D341Med (cell line): ENCODE measurements at regions not wholly inside any gene's neighbourhood (a gene's known extent, or its start where the extent isn't known, plus 50 kb on each side); places are given as distances from the start of the nearest gene placed in this dataset.
"Not testable (repeated sequence)": the region's sequence is repeated elsewhere in the genome, so short reads cannot be mapped to it uniquely, and the experiment has no call there.

Experiments
- DNase-seq: peaks from one replicate; pipeline ENCODE4 v3.0.0; 2012; ENCODE audit warnings: low spot score

GRCh38 chr7:47190462-47190861, 391.4 kb downstream of the TNS3 start:
- no peak for DNase-seq

- no peak for DNase-seq
Observed at GRCh38 chr7:47188653-47189315, 393.1 kb downstream of the TNS3 start.

- no peak for DNase-seq
Observed at GRCh38 chr7:47188136-47188535, 393.8 kb downstream of the TNS3 start.

GRCh38 chr7:47186316-47186715, 395.6 kb downstream of the TNS3 start:
- no peak for DNase-seq

DNA sequence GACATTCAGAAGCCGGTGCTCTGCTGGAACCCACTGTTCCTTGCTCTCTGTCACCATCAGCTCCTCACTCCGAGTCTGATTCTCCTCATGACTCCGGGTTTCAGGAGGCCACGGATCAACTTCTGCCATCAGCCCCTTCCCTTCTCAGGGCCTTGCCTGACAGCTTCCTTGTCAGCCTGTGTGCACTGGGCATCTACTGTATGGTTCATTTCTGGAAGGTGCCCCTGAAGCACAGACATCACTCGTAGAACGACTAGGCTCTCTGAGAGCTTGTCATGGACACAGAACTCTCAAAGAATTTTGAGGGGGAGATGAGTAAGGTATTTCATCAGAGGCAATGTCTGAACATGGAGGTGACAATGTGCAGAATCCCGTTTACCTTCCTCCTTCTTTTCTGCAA, 396.1 kb downstream of the TNS3 start:
- no peak for DNase-seq

GRCh38 chr7:47185170-47185569, 396.7 kb downstream of the TNS3 start:
- DNase-seq = no peak

DNA sequence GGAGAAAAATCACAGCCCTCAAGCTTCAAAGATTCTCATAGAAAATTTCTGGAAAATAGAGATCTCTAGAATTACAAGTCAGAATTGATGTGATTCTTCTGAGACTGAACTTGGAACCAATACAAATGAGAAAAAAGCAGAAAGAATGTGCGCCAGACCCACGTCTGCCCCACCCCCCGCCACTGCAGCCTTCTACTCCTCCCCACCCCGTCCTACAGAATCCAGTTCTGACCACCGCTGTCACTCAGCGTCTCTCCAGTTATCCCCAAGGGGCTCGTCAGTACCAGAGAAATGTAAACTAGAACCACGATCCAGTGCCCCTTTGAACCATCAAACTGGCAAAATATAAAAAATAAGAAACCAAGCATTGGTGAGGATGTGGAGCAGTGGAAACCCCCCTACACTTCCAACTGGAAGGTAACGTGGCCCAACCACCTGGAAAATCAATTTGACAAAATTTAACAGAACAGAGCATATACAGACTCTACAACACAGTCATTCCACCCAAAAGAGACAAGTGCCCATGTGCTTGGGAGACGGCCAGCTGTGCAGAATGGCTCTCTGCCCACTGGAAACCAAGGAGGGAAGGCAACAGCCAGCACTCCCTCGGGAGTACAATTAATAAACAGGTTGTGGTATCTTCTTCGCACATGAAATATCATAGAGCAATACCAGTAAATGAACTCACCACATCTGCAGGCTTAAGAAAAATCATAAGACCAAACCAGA, 397.9 kb downstream of the TNS3 start:
- DNase-seq = no peak

GRCh38 chr7:47181746-47182361, 400.1 kb downstream of the TNS3 start:
- no peak for DNase-seq

GRCh38 chr7:47180516-47180826, 401.4 kb downstream of the TNS3 start:
- DNase-seq = no peak

- DNase-seq = no peak
Observed at GRCh38 chr7:47179812-47180515, 401.9 kb downstream of the TNS3 start.

DNA sequence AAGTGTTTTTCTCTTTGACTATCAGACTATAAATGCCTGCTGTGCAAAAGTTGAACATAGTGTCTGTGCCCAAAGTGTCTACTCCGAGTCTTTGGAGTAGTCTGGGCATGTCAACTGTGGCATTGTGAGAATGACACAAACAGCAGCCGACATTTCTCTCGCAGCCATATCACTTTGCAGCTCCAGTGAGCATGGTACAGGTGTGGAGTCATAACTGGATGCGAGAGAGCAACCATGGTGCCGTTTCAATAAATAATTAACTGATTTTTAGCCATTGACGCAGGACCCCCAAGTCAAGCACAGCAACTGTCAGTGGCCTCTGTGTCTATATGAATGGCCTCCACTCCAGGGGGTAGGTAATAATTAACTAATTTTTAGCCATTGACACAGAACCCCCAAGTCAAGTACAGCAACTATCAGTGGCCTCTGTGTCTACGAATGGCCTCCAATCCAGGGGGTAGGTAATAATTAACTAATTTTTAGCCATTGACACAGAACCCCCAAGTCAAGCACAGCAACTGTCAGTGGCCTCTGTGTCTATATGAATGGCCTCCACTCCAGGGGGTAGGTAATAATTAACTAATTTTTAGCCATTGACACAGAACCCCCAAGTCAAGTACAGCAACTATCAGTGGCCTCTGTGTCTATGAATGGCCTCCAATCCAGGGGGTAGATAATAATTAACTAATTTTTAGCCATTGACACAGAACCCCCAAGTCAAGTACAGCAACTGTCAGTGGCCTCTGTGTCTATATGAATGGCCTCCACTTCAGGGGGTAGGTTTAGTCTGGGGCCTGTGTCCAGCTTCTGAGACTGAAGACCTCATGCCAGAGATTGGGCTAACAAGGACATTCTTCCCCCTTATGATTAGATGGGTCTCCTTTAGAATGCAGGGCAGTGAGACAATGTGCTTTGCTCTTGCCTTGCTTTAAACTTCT, 409.0 kb downstream of the TNS3 start:
- DNase-seq = not testable (repeated sequence)

- no peak for DNase-seq
Observed at GRCh38 chr7:47170516-47170915, 411.4 kb downstream of the TNS3 start.

DNA sequence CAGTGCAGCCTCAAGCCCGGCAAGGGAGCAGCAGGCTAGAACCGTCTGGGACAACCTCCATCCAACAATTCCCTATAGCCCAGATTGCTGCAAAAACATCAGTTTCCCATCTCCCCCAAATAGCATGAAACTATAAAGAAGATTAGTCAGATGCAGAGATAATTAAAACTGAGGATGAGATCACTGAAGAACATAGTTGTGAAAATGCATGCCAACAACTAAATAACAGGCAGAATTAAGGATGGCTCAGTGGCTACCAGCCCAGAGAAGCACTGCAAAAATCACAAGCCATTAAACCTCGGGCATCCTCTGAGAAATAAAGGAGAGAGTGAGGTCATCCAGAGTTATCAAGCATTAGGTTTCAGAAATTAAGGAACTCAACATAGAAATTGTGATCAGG, 427.1 kb downstream of the TNS3 start:
- DNase-seq = no peak

GRCh38 chr7:47153576-47153975, 428.3 kb downstream of the TNS3 start:
- no peak for DNase-seq

DNA sequence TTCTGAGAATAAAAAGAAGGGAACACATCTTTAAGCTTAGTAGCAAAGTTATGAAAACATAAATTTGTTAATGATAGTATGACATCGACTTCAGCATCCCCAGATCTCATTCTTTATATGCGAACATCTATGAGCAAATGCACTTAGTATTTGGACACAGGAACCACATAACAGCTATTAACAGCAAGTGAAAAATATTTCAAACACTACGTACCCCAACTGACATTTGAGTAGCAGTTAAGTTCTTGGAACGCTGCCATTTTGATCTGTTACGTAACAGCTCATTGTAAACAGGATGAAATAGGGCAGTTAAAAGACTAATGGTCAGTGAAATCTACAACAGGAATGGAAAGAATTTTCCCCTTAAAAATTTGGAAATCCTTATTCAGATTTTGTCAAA, 428.9 kb downstream of the TNS3 start:
- DNase-seq = no peak

DNA sequence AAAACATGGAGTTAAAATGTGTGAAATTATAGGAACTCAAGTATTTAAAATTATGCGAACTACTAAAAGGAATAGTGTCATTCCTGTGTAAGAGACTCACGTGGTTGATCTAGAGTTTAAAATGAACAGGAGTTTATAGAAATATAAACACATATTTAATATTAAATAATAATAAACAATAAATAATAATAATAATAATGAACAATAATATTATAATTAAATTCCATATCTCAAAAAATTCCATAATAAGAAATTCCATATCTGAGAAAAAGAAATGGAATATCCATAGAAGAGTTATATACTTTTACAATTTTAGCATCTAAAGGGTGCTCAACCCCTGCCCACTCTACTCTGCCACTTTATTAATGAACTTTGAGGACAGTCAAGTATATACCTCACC, 429.6 kb downstream of the TNS3 start:
- DNase-seq = no peak

DNA sequence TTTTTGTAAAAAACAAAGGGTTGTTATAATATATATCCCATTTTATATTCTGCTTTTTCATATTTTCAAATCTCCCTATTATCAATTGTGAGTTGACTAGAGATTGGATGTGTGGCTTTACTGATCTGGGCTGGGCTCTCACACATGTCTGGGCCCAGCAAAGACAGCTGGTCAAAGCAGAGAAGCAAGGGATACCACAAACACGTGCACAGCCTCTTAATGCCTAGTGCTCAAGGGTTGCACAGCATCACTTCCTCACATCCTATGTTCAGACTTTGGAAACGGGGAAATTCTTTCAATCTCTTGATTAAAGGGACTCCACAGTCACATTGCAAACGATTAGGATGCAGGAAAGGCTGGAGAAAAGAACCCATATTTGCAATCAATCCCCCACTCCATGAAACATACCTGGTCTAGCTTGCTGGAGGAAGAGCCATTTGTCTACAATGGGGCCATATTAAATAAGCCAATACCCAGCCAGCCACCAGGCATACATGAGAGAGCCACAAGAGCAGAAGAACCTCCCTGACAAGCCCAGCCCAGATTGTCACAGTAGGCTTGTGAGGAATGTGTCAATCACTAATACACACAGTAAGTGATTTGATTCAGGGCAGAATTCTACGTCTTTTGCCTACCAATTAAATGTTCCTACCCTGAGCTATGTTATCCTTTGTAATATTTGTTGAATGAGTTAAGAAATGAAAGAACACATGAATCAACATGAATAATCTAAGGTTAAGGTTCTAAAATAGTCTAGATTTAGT, 431.2 kb downstream of the TNS3 start:
- DNase-seq = no peak

- DNase-seq = no peak
Observed at GRCh38 chr7:47149971-47150370, 431.9 kb downstream of the TNS3 start.

DNA sequence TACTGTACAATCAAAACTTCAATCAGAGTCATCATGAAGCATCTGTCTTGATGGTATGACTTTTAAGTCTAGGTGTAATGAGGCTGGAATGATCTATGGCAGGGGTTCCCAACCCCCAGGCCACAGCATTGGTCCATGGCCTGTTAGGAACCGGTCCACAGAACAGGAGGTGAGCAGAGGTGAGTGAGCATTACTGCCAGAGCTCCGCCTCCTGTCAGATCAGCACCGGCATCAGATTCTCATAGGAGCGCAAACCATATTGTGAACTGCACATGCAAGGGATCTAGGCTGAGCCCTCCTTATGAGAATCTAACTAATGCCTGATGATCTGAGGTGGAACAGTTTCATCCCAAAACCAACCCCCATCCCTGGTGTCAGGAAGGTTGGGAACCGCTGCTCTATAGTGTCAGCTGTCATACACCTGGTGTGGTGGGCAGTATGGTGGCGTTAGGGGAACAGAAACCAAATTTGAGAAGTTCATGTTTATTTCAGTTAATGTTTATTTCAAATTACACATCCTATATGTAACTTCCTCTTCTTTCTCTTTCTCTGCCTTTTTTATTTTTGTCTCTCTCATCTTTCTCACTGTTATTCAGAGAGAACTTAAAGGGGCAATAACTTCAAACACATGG, 432.6 kb downstream of the TNS3 start:
- DNase-seq = no peak

DNA sequence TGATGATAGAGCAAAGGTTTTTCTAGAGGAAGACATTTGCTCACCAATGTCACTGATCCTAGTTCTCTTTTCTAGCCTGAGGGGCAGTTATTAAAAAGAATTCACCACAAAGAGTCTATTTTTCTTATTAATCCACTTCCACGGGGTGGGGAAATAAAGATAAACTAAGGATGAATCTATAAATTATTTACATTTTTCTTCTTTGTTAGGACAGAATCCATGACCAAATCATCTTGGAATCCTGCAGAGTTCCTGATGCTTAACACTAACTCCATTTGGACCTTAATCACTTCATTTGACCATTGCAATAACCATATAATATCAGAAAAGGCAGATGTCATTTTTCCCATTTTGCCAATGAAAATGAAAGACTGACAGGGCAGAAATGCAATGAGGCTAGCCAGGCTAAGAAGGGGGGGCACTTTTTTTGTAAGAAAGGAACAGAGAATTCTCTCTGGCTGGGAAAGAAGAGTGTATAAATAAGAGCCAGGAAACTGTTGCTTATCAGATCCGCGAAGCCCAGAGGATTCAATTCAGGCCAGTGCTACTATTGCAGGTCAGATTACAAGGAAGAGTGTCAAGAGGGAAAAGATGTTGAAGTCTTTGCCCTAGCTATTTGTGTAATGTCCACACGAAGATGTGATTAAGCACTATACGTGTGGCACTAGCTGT, 433.2 kb downstream of the TNS3 start:
- no peak for DNase-seq
